Activated CD4-positive, alpha-beta T cell treated with anti-CD3 and anti-CD28 coated beads, Interleukin-2, amount 50 U/mL, for 24 hours (primary cell): ENCODE measurements at regions not wholly inside any gene's neighbourhood (a gene's known extent, or its start where the extent isn't known, plus 50 kb on each side); places are given as distances from the start of the nearest gene placed in this dataset.

Experiments used
- DNase-seq, 2 donors: peaks; one replicate each; pipeline ENCODE4 v3.0.0-alpha.2; 2020; ENCODE audit warnings: low read depth in 1 of 2, low spot score in 1 of 2

DNA sequence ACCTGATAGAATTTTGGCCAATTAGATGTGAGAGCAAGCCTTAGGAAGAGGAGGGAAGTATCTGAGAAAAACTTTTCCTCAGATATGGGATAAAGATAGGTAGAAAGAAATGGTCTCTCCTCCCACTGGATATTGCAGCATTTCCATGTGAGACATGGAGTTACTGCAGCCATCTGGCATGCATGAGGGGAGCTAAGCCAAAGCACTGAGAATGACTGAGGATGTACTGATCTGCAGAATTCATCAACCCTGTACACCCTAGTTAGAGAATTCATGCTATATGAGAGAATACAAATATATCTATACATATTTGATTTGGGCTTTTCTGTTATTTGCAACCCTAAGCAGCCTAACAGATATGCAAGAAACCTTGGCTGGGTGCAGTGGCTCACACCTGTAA is 52.5 kb upstream of the RPL34 start:
- no peak for DNase-seq

DNA sequence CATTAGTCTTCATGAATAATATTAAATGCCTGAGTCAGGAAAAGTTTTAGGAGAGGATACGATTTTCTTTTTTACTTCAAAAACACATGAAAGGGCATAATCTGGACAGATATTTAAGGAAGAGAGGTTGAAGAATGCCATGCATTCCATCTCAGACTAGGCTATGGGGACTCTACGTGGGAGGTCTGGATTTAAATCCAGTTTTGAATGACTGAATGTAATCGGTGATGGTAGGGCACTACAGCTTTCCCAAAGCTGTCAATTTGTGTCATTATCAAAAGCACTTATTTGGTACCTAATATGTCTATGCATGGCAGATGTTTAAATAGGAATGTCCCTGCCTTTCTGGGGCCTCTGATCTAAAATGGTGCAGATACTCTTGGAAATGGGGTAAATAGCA is 59.3 kb upstream of the RPL34 start:
- DNase-seq, result no peak

DNA sequence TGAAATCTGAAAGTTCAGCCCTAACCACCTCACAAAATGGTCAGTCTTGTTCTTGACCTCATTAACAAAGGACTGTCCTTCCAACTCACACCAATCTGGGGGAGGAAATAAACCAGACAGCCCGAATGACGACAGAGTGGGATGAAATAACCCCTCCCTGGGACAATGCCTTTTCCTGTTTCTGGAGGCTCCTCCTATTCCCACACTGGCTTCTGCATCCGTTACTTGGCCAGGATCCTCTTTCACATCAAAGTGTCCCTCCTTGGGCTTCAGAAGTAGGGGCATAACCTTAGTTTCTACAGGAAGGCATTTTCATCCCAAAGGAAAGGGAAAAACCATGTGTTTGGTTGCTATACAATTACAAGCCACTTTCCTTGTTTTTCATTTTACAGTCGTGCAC is 59.8 kb upstream of the RPL34 start:
- DNase-seq, result no peak

DNA sequence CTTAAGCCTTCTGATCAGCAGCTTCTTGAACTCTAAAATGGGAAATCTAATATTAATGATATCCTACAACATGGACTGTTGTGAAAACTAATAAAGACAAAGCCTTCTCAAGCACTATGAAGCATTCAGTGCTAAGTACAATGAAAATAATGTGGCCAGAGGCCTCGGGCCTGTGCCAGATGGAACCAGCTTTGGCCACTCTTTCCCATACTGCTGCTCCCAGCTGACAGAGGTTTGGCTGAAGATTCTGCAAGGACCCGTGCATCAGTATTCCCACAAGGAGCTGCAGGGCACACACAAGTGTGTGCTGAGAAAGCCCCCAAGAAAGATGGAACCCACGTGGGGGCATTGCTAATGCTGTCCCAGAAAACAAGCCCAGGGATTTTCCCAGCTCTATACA is 60.5 kb upstream of the RPL34 start:
- no peak for DNase-seq

DNA sequence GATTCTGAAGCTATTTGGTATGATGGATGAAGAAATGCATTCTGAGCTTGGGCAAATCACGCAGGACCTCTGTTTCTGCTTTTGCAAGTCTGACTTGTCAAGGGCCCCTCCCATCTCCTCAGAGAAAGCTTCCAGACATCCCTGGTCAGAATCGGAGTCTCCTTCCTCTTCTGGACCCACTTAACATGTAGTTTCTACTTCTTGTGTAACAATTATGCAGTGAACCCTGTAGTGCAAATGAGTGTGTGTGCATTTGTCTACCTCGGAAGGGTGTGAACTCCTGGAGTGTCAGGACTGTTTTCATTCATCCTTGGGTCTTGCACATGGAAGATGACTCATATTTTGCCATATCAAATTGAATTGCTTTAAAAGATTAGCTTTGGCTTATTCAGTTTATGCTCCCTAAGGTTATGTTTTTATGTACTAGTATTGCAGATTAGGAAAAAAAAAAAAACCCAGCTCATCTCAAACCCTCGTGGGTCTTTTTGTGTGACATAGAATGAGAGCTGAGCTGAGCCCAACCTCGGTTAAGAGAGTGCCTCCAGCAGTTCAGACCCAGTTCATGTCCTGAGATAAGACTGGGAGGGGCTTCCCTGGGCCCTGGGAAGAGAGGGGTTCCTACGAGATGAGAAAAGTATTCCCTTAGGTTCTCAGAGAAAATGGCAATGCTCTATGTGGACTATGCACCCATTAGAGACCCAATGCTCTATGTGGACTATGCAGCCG is 61.1 kb upstream of the RPL34 start:
- DNase-seq, result no peak

DNA sequence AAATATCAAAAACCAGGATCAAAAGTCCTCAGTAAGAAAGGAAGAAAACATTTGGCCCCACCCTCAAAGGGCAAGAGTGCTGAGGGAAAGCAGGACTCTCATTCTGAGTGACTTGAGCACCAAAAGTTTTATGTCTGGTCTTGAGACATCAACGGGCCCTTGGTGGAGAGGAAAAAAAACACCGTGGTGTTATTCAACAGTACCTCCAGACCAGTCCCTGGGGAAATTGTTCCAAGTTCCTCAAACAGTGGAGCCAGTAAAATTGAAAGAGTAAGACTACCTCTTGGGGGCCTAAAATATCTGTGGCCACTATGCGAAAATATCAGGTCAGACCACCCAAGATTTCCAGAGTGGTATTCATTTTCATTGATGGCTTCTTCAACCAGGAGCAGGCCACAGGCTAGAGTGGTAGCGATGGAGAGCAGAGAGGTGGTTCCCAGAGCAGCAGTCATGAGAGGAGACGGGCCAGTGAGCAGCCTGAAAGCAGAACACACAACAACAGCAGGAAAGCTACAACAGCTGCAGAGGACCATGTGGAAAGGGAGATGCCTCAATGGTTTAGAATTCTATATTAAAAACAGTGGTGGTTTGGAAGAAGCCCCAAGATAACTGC is 63.7 kb upstream of the RPL34 start:
- DNase-seq, result no peak

DNA sequence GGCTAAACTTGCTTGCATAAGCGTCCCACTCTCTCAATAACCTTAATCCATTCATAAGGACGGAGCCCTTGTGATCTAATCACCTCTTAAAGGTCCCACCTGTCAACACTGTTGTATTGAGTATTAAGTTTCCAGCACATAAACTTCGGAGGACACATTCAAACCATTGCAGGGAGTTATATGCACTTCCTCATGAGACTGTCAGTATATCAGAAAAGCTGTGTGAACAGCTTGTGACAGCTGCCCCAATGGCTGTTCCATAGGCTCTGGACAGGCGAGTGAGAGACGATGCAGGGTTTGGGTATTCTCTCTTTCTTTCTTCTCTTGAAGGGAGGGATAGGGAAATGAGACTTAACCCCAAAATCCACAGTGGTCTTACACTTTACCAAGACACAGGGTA is 64.2 kb upstream of the RPL34 start:
- DNase-seq, result no peak

DNA sequence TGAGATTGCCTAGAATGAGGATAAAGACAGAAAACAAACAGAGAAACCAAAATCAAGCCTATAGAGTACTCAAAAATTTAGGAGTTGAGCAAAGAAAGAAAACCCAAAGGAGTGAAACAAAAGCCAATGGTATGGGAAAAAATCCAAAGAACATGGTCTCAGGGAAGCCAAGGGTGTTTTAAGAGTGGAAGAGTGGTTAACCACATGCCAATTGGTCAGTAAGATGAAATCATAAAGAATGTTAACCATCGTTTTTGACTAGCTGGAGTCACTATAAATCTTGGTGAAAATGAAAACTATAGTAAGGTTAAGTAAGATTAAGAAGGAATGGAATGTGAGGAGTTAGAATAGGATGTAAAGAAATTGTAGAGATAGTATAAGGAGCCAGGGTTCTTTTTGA is 64.7 kb upstream of the RPL34 start:
- DNase-seq, result no peak

DNA sequence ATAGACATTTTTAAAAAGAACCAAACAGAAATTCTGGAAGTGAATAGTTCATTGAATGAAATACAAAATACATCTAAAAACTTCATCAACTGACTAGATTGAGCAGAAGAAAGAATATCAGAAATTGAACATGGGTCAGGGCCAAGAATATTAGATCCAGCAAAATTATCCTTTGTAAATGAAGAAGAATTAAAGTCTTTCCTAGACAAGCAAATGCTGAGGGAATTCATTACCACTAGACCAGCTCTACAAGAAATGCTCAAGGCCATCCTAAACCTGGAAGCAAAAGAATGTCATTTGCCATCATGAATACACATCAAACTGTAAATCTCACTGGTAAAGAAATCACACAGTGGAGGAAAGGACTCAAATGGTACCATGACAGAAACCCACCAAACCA is 72.7 kb upstream of the RPL34 start:
- DNase-seq, result no peak

DNA sequence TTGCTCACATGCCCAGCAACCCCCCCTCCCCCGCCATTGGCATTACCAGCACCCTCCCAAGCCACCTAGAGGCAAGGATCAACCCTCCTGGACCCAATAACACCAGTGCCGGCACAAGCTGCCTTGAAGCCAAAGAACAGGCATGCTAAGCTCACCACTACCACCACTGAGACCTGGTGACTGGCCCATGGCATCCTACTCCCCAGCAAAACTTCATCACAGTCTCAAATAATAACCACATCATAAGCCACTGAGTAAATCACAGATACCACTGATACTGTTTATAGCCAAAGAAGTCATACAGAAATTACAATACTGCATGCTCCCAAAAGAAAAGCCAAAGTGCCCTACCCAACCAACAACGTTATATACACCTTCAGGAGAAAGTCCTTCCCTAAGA is 73.6 kb upstream of the RPL34 start:
- no peak for DNase-seq

DNA sequence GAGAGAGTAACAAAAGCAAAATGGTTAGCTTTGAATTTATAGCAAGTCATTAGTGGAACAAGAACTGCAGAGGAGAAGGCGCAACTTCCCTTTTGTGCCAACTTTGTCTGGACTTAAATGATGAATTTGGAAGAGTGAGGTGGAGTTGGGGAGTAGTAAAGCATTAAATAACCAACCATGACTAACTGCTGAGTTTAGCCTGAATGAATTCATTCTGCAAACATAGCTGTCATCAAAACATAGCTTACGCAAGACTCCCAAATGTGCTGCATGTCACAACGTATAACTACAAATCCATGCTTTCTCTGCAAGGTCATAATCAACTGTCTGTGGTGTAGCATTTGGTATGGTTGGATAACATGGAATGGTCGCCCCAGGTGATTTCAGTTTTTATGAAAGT is 75.9 kb upstream of the RPL34 start:
- no peak for DNase-seq

DNA sequence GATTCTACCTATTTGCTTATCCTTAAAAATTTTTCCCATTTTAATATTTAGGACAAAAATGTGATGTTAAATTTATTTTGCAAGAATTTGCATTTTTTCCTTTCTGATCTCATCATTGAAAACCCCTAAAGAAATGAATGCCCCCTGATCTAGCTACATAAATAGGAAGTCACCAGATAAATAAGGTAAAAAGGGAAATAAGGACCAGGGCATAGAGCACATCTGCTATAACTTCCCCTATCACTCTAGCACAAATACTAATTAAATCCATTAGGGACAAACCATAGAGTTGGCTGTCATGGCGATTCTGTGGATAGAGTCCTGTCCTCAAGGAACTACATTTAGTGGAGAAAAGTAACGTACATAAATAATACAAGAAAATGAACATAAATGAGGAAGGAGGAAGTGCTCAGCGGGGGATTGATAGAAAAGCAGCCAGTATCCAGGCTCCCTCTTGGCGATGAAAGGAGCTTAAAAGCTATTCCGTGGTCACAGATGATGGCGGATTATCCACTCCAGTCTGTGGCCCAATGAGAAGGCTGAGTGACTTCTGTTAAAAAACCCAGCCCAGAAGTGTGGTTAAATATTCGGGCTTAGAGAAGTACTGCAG is 76.9 kb upstream of the RPL34 start:
- no peak for DNase-seq

DNA sequence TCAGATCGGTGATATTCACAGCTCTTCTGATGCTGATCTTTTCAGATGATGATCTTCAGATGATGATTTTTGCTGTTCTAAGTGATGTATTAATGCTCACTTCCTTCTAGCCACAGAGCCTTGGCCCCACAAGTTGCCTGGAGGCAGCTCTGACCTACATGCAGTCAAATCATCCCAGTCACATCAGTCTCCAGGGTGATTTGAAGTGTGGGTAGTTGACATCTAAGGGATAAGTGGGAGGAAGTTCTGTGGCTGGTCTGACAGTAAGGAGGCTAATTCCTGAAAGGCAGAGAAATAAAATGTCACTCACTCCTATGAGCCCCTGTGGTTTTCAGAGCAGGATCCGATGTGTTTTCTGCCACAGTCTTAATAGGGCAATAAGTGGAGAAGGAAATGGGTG is 79.8 kb upstream of the RPL34 start:
- DNase-seq, result no peak

DNA sequence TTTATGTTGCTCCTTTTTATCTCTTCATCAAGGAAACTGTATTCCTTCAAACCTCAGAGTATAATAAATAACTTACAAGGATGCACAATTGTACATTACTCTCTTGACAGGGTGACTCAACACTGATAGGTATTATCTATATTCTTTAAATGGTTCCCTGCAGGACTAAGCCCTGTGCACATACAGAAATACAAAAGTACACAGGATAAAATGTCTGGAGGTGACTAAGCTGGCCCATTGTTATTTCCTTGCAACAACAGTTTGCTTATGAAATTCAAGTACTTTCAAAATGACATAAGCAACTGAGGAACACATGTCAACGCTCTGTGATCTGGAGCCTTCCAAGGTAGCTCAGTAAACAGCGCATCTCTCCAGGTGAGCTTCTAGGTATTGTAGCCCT is 83.8 kb upstream of the RPL34 start:
- DNase-seq, result no peak

DNA sequence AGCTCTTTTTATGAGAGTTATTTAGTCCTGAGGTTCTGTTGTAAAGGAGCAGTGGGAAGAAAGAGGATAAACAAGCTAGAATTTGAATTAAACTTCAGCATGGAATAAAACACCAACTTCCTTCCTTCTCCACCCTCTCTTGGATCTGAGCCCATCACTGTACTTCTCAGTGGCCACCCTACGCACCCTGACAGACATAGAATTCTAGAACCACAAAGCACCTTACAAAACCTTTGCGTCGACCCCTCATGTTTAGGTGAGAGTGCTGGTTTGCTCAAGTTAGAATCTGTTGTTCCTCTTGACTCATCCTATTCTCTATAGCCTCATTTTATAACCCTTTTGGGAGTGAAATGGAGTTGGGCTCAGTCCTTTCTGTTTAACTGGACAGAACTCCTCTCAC is 84.6 kb upstream of the RPL34 start:
- DNase-seq, result no peak

DNA sequence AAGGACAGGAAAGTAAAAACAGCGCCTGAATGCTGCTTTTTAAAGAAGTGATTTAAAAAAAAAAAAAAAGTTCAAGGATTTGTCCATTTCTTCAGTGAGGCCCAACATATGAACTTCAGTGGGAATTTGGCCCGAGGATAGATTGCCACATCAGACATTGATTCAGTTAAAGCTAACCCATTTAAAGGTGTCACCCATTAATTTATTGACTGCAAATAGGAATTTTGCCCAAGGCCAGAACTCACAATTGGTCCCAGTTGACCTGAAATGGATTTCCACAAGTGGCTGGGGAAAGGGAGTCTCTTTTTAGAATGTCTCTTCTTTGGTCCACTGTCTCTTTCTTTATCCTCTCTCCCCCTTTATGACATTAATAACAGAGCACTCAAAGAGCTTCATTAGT is 86.5 kb upstream of the RPL34 start:
- no peak for DNase-seq

DNA sequence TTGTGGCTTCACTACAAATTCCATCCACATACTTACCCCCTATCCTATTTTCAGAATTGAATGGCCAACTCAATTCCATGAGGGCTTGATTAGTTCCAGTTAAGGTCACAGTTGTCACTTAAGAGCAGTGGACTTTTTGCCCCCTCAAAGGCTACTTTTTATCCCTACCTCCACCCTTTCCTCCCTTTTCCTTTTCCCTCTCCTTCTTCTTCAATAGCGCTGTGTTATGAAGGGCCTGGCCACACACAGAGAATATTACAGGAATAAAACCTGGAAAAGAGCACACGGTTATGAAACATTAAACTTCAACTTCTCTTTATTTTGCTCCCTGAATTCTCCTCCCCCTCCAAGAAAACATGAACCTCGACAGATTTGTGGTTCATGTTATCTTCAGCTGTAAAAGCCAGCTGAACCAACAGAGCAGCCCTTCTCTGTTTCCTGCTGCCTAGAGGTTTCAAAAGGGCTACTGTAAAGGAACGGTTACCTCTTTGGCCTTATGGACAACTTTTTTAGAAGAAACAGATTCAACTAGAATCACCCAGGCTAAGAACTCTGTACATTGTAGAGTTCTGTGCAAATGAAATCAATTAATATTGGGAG is 87.0 kb upstream of the RPL34 start:
- DNase-seq, result no peak

DNA sequence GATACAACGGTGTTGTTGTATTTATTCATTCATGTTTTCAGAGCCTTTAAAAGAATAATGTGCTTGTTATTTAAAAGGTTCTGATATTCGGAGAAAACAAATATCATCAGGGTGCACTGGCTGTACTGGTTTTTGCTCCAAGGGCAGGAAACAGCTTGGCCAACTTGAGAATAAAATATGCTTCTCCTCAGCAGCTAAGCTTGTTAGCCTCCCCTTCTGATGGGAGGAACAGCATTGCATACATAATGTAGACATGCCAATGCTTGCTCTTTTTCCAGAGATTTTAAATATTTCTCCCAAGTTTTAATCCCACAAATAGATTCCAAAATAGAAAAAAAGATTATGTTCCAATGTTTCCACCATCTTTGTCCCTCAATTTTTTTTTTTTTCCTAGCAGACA is 87.6 kb upstream of the RPL34 start:
- DNase-seq, result no peak

DNA sequence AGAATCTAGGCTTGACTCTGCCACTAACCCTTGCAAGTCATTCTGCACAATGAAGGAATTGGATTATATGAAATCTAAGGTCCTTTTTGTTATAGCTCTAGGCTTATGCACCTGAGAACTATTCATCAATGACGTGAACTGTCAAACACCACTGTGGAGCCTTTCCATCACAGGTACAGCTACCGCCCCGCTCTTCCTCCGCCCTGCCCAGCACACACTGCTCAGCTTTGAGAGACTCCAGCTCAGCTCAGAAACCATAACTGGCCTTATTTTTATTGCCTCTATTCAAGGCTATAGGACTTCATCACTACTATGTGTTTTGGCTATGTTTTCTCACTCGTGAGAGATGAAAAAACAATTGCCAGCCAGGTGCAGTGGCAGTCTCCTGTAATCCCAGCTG is 88.2 kb upstream of the RPL34 start:
- DNase-seq, result no peak

DNA sequence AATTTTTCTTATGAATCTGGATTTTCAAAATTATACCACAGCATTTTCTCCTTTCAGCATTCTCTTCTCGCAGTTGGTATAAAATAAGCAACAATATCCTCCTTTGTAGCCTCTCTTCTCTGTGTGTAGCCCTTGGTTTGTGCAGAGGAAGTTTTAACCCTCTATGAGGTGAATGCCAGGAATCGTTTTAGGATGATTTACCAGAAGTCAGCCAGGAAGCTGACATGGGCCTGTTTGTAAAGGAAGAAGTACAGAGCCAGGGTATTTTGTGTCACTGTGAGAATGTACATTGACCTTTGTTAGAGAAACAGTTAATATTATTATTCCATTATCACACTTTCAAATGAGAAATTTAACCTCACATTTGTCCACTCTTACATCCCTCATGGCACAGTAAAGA is 88.9 kb upstream of the RPL34 start:
- DNase-seq, result no peak

DNA sequence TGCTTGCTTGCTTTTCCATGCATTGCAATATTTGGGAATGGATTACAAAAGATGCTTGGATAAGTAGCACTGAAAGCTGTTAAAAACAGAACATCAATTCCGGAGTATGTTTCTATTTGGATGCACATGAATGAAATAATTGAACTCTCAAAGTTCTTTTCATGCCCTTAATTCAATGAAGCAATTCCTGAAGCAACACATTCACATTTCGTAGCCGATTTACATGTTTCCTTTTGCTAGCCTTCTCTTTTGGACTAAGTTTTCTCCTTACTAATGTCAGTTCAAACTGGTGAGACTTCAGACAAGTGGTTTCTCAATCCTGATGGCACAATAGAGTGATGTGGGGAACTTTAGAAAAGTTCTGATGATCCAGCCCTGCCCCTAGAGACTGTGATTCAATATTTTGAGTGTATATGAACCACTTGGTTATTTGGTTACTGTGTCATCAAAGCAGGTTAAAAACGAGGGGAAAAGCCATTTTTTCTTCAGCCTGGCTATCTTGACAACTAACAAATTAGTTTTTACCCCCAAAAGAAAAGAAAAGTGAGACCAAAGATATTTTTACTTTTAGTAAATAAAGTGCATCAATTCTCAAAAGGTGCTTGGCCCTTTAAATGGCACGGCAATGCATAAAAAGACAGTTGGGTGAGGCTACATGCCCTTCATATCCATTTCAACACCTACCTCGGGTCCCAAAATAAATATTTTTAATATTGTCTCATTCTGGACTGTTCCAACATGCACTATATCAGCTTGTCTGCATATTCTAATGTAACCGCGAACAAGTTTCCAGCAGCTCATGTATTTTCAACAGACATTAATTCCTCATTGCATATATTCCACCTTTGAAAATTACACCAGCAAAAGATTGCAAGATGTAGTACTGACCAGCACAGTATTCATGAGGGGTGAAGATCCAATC is 90.1 kb upstream of the RPL34 start:
- DNase-seq, result no peak
